Naive thymus-derived CD8-positive, alpha-beta T cell (primary cell): ENCODE measurements at regions not wholly inside any gene's neighbourhood (a gene's known extent, or its start where the extent isn't known, plus 50 kb on each side); places are given as distances from the start of the nearest gene placed in this dataset.
A peak's percentile ranks its signal among the peaks of the same experiment; 100 is the strongest.

Source experiments
- ATAC-seq, 2 donors: fragments of 150-1000 bp; cut with Tn5 transposase in 1 of 2; sonication (Bioruptor Pico), chemical (Tn5 transposase) in 1 of 2; 1 replicate in 1 of 2; 2 replicates in 1 of 2; pipeline ENCODE4 v1.10.0; 2021; ENCODE audit warnings: mild to moderate bottlenecking in 2 of 2, moderate library complexity in 2 of 2
- POLR2A ChIA-PET: fragments of 350-600 bp; sonication (Branson Sonifier 250); formaldehyde crosslinking; loops from one replicate; lab custom pipeline; 2021; ENCODE audit warnings: antibody characterized with exemption; lab: Charles Lee
- DNase-seq, 10 donors: peaks; one replicate each; pipeline versions ENCODE4 v3.0.0 to v3.0.0-alpha.2; 2020 to 2022
- H3K27ac Mint-ChIP-seq, 10 donors: one replicate each; pipeline ENCODE4 v1.8.0; 2020 to 2022; ENCODE audit warnings: mild to moderate bottlenecking in 10 of 10, mixed read lengths in 10 of 10, moderate library complexity in 4 of 10, inconsistent platforms in 1 of 10
- H3K27me3 Mint-ChIP-seq, 5 donors: one replicate each; pipeline ENCODE4 v1.8.0; 2021 to 2022; ENCODE audit warnings: mixed read lengths in 5 of 5
- H3K36me3 Mint-ChIP-seq, 3 donors: one replicate each; pipeline ENCODE4 v1.8.0; 2020 to 2022; ENCODE audit warnings: mixed read lengths in 3 of 3, mild to moderate bottlenecking in 2 of 3, inconsistent platforms in 1 of 3
- H3K4me1 Mint-ChIP-seq, 4 donors: one replicate each; pipeline ENCODE4 v1.8.0; 2021 to 2022; ENCODE audit warnings: mixed read lengths in 4 of 4
- H3K4me3 Mint-ChIP-seq, 10 donors: one replicate each; pipeline ENCODE4 v1.8.0; 2020 to 2022; ENCODE audit warnings: mild to moderate bottlenecking in 10 of 10, mixed read lengths in 10 of 10, moderate library complexity in 6 of 10, inconsistent platforms in 1 of 10
- H3K9me3 Mint-ChIP-seq, 9 donors: one replicate each; pipeline ENCODE4 v1.8.0; 2020 to 2022; ENCODE audit warnings: mixed read lengths in 9 of 9, mild to moderate bottlenecking in 3 of 9, inconsistent platforms in 1 of 9, moderate library complexity in 1 of 9

DNA sequence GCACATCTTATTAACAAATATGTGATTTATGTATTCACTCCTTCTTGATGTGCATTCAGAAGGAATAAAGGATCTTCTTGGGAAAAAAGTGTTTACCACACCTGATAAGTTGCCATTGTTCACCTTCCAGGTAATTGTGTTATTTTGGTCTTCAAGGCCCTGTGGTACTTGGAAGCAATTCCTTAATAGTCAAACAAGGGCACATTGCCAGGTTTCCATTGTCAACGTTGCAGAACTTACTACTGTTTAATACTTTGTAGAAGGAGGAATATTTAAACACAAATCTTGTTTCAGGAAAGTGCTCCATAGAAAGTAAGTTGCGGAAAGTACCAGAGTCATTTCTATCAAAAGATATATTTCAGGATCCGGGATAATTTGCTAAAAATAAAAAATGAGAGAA, 129.5 kb upstream of the SGK1 start:
- POLR2A ChIA-PET: no interaction called here
- H3K27ac Mint-ChIP-seq: peak overlapping the region in 1 of 10 donors; percentile 39

DNA sequence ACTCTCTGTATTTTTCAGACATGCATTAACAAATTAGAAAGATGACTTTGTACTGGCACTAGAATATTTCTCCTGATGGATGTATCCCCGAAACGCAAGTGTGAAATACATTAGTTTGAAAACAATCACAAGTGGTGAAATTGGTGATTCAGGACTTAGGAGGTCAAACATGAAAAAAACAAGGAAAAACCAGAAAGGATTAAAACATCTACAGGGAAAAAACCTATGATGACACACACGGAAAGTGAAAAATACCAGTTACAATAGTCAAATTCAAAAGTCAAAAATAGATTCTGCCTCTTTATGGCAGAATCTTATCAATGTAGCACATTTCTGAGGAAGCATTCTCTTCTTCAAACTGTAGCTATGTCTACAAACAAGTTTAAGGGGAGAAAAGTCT, 129.0 kb upstream of the SGK1 start:
- Mint-ChIP-seq H3K9me3 (no peaks in the 10 kb centered on the region), H3K36me3 (no peaks in the 10 kb centered on the region), H3K27ac (no peak overlapping the region), H3K4me3 (no peak overlapping the region), H3K27me3 (no peaks in the 10 kb centered on the region), H3K4me1 (peaks cover 5 to 11% (median 5%) of the 10 kb centered on the region in 4 donors)
- POLR2A ChIA-PET: no interaction called here
- DNase-seq: no peak
- no peak for ATAC-seq

More for the DNA sequence above, 129.5 kb upstream of the SGK1 start:
- DNase-seq (no peak), ATAC-seq (no peak)
- peaks cover 5 to 11% (median 7%) of the 10 kb centered on the region in 4 donors for H3K4me1 Mint-ChIP-seq
- H3K9me3 Mint-ChIP-seq: no peaks in the 10 kb centered on the region
- no peaks in the 10 kb centered on the region for H3K27me3 Mint-ChIP-seq
- no peaks in the 10 kb centered on the region for H3K36me3 Mint-ChIP-seq
- H3K4me3 Mint-ChIP-seq: no peak overlapping the region

DNA sequence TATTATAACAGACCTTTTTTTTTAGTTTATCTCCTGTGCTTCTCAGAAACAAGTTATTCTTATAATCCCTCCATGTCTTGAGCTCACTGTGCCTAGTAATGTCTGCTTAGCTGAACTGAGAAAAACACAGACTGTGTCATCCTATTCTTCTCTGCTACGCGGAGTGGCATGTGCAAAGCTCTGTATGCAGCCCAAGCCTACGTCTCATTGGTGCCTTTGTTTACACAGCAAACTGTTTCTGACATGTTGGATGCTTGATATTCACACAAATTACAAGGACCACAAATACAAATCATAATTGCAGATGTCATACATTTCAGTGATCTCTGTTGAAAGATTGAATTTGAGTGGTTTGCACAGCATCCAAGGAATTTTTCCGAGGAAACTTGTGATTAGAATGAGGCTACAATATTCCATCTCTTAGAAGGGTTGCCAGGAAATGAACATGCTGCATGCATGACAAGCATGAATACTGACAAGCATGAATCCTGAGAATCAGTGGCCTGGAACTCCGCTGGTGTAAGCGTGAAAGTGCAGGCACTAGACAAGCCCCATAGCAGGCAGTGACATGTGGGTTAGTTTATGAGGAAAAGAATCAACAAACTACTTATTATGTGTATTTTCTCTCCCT, 128.4 kb upstream of the SGK1 start:
- DNase-seq: no peak
- Mint-ChIP-seq H3K4me1 (peaks cover 0 to 9% (median 3%) of the 10 kb centered on the region in 4 donors), H3K27me3 (no peaks in the 10 kb centered on the region), H3K9me3 (no peaks in the 10 kb centered on the region), H3K27ac (no peak overlapping the region), H3K36me3 (no peaks in the 10 kb centered on the region), H3K4me3 (no peak overlapping the region)
- POLR2A ChIA-PET: no interaction called here
- ATAC-seq: no peak

DNA sequence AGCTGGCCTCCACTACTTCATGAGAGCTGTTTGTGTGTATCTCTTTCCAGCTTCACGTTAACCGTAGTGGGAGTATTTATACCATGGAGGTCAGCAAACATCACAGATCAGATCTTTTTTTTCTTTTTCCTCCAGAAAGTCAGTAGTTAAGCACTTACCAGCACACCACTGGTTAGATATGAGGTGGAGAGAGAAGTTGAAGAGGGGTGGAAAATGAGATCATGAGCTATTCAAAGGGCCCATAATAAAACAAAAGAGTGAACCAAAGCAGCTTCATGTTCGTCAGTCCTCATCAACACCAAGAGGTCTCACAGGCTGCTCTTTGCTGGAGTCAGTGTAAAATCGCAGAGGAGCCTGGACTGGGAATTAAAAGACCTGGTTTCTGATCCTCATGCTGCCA, 125.1 kb upstream of the SGK1 start:
- DNase-seq (no peak), ATAC-seq (no peak)
- Mint-ChIP-seq H3K4me3 (no peak overlapping the region), H3K36me3 (no peaks in the 10 kb centered on the region), H3K27me3 (no peaks in the 10 kb centered on the region), H3K9me3 (no peaks in the 10 kb centered on the region), H3K4me1 (peaks cover 0 to 7% (median 2%) of the 10 kb centered on the region in 4 donors), H3K27ac (peak overlapping the region in 1 of 10 donors; percentile 73)
- POLR2A ChIA-PET: interaction anchor here (0.6 kb wide), 1 partner anchor 81 kb away, joined by 4 read pairs; no protein-coding TSS in a partner anchor

DNA sequence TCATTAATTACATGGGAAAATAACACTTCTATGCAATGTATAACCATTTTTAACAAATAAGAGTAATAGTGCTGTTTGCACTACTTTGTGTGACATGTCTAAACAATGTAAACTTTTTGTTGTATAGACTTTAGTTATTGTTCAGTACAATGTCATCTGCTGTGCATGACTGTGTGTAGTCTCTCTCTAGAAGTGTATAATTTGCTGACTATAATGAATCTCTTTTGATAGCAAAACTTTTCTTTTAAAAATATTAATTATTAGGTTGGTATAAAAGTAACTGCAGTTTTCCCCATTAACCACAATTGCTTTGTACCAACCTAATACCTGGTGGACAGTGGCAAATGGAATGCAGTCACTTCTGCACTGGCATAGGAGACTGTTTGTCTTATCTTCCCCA, 124.2 kb upstream of the SGK1 start:
- H3K4me1 Mint-ChIP-seq: peaks cover 1 to 8% (median 6%) of the 10 kb centered on the region in 4 donors
- H3K4me3 Mint-ChIP-seq: no peak overlapping the region
- H3K36me3 Mint-ChIP-seq: no peaks in the 10 kb centered on the region
- no peaks in the 10 kb centered on the region for H3K9me3 Mint-ChIP-seq
- no peak overlapping the region for H3K27ac Mint-ChIP-seq
- DNase-seq (no peak), ATAC-seq (no peak)
- no peaks in the 10 kb centered on the region for H3K27me3 Mint-ChIP-seq
- POLR2A ChIA-PET: no interaction called here

DNA sequence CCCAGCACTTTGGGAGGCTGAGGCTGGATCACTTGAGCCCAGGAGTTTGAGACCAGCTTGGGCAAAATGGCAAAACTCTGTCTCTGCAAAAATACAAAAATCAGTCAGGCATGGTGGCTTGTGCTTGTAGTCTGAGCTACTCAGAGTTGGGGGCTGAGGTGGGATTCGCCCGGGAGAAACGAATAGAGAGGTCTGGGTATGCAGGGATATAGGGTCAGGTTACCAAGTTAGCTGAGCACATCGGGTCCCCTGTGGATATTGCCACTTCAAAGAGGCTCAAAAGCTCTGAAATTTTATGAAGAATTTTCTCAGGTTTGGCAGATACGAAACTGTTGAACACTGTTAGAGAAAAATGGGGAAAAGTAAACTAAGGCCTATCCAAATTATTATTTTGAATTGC, 120.9 kb upstream of the SGK1 start:
- POLR2A ChIA-PET: no interaction called here
- Mint-ChIP-seq H3K4me3 (no peak overlapping the region), H3K4me1 (peaks cover 0 to 21% (median 17%) of the 10 kb centered on the region in 4 donors), H3K27me3 (no peaks in the 10 kb centered on the region), H3K27ac (no peak overlapping the region), H3K9me3 (no peaks in the 10 kb centered on the region), H3K36me3 (peaks cover 0 to 2% (median 0%) of the 10 kb centered on the region in 3 donors)
- DNase-seq: no peak
- no peak for ATAC-seq

DNA sequence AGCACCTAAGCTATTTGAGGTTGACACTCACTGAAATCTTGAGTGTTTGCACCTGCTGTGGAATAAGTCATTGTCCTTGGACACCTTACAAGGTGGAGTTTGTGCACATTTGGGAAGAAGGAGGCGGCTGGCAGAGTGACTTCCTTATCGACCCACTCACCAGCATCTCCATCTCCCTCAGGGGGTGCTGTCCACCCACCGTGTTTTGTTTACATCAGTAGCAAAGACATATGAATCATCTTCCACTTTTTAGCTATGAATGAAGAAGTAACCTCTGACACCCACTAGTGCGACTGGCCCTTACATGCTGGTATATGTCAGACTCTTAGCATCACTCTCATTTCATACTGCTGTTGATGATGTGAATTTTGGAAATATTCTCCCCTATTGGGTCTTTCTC, 119.5 kb upstream of the SGK1 start:
- Mint-ChIP-seq H3K4me1 (peaks cover 0 to 21% (median 17%) of the 10 kb centered on the region in 4 donors), H3K9me3 (no peaks in the 10 kb centered on the region), H3K36me3 (peaks cover 0 to 2% (median 0%) of the 10 kb centered on the region in 3 donors), H3K4me3 (peak overlapping the region in 1 of 10 donors; percentile 59), H3K27me3 (no peaks in the 10 kb centered on the region), H3K27ac (peak overlapping the region in 2 of 10 donors; percentile 23 to 85)
- DNase-seq: no peak
- no peak for ATAC-seq
- POLR2A ChIA-PET: no interaction called here

DNA sequence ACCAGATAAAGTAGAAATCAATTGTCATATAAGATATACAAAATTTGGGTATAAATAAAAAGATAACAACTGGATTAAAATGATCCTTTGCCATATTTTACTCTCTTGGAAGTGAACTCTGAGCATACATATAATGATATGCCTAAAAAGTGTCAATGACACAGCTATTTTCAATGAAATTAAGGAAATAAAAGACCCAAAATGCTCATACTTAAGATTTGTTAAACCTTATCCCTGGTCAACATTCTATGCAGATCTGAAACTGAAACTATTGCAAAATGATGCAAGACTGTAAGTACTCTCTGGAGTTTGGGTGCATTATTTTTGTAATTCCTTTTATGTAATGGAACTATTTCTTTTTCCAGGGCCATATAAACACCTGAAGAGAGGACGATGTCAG, 119.0 kb upstream of the SGK1 start:
- peaks cover 0 to 2% (median 0%) of the 10 kb centered on the region in 3 donors for H3K36me3 Mint-ChIP-seq
- DNase-seq (no peak), ATAC-seq (no peak)
- H3K9me3 Mint-ChIP-seq: no peaks in the 10 kb centered on the region
- POLR2A ChIA-PET: no interaction called here
- H3K27me3 Mint-ChIP-seq: no peaks in the 10 kb centered on the region
- peaks cover 0 to 21% (median 17%) of the 10 kb centered on the region in 4 donors for H3K4me1 Mint-ChIP-seq
- H3K4me3 Mint-ChIP-seq: peak overlapping the region in 1 of 10 donors; percentile 59
- peak overlapping the region in 2 of 10 donors; percentile 23 to 85 for H3K27ac Mint-ChIP-seq

DNA sequence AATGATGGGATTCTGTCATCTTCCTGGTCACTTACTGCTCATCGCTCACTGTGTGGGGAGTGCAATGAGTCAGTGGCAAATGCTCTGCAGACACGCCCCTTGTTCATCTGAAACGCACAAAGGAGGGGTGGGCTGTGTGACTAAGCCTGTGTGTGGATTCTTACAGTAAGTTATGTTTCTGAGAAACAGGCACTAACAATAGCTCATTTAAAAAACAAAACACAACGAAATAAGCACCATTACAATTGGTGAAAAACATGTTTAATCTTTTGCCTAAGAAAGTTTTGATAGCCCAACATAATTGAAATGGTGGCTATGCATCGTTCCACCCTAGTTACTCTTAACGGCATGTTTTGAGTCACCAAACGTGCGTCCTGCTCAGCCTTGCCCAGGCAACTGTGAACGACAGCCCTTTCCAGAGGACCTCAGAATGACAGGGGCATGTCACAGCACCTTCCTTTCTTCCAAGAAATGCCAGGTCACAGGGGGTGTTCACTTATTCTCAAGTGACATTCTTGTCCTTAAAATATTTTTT, 118.4 kb upstream of the SGK1 start:
- peak in 1 of 2 donors; percentile 30 for ATAC-seq
- Mint-ChIP-seq H3K27ac (peak overlapping the region in 3 of 10 donors; percentile 23 to 85 (median 38)), H3K4me3 (peak overlapping the region in 2 of 10 donors; percentile 26 to 59), H3K9me3 (no peaks in the 10 kb centered on the region), H3K27me3 (no peaks in the 10 kb centered on the region), H3K36me3 (peaks cover 0 to 2% (median 0%) of the 10 kb centered on the region in 3 donors), H3K4me1 (peaks cover 0 to 21% (median 17%) of the 10 kb centered on the region in 4 donors)
- no peak for DNase-seq
- POLR2A ChIA-PET: no interaction called here

DNA sequence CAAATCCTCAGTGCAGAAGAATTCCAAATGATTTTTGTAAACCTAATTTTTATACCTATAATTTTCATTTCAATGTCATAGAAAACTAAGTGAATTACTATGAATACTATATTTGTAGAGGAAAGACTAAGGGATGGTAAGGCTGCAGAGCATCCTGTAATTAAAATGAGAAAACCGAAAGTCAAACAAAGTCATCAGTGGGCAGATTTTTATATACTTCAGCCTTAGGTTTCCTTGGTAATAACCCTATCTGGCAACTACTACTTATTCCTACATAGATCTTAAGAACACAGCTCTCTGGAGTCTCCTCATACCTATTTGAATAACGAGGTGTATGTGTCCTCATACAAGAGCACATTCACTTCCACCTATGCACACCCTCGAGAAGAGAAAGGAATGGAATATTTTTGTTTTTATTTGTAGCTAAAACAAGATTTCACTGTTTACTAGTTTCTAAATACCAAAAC, 117.9 kb upstream of the SGK1 start:
- H3K4me1 Mint-ChIP-seq: peaks cover 0 to 21% (median 17%) of the 10 kb centered on the region in 4 donors
- no peaks in the 10 kb centered on the region for H3K27me3 Mint-ChIP-seq
- DNase-seq (no peak), ATAC-seq (no peak)
- peak overlapping the region in 2 of 10 donors; percentile 23 to 85 for H3K27ac Mint-ChIP-seq
- H3K36me3 Mint-ChIP-seq: peaks cover 0 to 2% (median 0%) of the 10 kb centered on the region in 3 donors
- no peaks in the 10 kb centered on the region for H3K9me3 Mint-ChIP-seq
- POLR2A ChIA-PET: no interaction called here
- H3K4me3 Mint-ChIP-seq: peak overlapping the region in 2 of 10 donors; percentile 26 to 59

DNA sequence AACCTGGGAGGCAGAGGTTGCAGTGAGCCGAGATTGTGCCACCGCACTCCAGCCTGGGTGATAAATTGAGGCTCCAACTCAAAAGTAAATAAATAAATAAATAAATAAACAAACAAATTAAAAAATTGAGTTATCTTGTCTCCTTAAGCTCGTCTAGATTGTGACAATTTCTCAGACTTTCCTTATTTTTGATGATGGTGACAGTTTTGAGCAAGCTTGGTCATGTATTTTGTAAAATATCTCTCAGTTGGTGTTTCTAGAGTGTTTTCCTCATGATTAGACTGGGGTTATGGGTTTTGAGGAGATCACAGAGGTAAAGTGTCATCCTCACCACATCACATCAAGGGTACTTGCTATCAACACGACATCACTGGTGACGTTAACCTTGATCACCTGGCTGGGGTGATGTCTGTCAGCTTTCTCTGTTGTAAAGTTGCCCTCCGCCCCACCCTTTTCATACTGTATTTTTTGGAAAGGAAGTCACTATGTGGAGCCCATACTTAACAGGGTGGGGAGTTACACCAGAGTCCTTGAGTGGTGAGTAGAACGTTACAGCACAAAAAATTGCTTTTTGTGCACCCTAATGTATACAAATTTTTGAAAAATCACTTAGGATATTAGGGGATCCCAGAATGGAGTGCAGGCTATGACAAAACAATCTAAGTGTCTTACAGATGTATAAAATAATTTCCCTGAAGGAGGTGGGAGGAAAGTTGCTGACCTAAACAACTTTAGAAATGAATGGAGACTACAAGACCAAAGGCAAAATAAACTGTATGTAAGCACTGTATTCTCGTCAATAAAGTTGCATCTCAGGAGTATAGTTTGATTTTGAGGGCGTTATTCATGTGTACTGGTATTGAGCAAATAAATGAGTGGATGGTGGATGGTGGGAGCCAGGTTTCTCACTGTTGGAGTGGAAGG, 116.4 kb upstream of the SGK1 start:
- peaks cover 0 to 21% (median 17%) of the 10 kb centered on the region in 4 donors for H3K4me1 Mint-ChIP-seq
- H3K9me3 Mint-ChIP-seq: no peaks in the 10 kb centered on the region
- H3K36me3 Mint-ChIP-seq: peaks cover 0 to 2% (median 0%) of the 10 kb centered on the region in 3 donors
- peak in 5 of 10 donors; percentile 16 to 30 (median 19) for DNase-seq
- peak overlapping the region in 1 of 10 donors; percentile 39 for H3K27ac Mint-ChIP-seq
- ATAC-seq: peak; percentile 33 to 88
- POLR2A ChIA-PET: no interaction called here
- no peaks in the 10 kb centered on the region for H3K27me3 Mint-ChIP-seq
- H3K4me3 Mint-ChIP-seq: no peak overlapping the region

DNA sequence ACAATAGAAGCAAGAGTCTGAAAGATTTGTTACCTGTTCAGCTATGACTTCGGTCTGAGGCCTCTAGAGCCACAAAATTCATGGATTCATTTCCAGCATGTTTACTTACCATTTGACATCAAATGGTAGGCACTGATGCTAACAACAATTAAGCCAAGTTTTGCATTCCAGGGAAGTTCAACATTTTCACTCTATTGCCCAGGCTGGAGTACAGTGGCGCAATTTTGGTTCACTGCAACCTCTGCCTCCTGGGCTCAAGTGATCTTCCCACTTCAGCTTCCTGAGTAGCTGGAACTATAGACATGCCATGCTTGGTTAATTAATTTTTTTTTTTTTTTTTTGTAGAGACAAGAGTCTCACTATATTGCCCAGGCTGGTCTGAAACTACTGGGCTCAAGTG, 114.1 kb upstream of the SGK1 start:
- Mint-ChIP-seq H3K36me3 (peaks cover 0 to 2% (median 0%) of the 10 kb centered on the region in 3 donors), H3K9me3 (no peaks in the 10 kb centered on the region), H3K4me1 (peaks cover 0 to 15% (median 13%) of the 10 kb centered on the region in 4 donors), H3K4me3 (no peak overlapping the region), H3K27me3 (no peaks in the 10 kb centered on the region), H3K27ac (no peak overlapping the region)
- POLR2A ChIA-PET: interaction anchor here (0.7 kb wide), 1 partner anchor 33 kb away, joined by 3 read pairs; no protein-coding TSS in a partner anchor
- no peak for ATAC-seq
- DNase-seq: no peak
